HCEC 1CT (cell line): ENCODE measurements at regions not wholly inside any gene's neighbourhood (a gene's known extent, or its start where the extent isn't known, plus 50 kb on each side); places are given as distances from the start of the nearest gene placed in this dataset.
"Not testable (repeated sequence)": the region's sequence is repeated elsewhere in the genome, so short reads cannot be mapped to it uniquely, and the experiment has no call there.

Experiments
- DNase-seq: peaks from one replicate; pipeline ENCODE4 v3.0.0-alpha.2; 2017

DNA sequence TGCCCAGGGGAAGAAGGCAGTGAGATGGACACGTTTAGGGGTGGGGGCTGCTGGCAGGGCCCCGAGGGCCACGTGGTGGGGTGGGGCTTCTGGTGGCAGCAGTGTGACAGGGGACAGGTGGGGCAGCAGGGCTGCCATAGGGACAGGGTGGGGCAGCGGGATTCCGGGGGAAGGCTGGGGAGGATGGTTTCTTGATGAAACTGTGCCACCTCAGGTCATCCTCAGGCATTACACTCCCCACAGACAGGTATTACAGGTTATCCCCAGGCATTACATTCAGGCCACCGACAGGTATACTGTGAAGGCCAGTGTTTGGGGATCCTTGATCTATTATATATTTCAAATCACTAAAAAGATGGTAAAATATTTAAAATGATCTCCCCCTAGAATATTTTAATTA lies 432.1 kb upstream of the TSPY4 start:
- no peak for DNase-seq

DNA sequence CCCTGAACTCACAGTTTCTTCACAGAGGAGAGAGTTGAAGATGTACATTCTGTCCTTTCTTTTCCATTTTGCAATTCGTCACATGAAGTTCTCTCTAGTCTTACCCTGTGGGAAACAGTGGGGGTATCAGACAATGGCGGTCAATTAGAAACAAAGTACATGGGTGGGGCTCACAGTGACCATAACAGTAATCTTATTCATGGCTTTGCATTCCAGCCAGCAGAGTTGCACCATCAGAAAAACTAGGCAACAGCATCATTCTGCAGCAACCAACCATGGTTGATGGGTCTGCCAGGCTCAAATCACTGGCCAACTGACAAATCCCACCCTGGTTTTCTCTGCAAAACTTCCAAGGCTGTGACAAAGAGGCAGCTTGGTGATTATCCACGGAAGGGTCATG lies 414.7 kb upstream of the TSPY4 start:
- not testable (repeated sequence) for DNase-seq
